ENCODE measurements at regions not wholly inside any gene's neighbourhood (a gene's known extent, or its start where the extent isn't known, plus 50 kb on each side); places are given as distances from the start of the nearest gene placed in this dataset.
"Not testable (repeated sequence)": the region's sequence is repeated elsewhere in the genome, so short reads cannot be mapped to it uniquely, and the experiment has no call there.

GRCh38 chr22:47872761-47873535, 1110.5 kb downstream of the TBC1D22A start:
- no peak for DNase-seq (ENCODE audit: low read depth, low spot score)

GRCh38 chr22:47865626-47866025, 1103.2 kb downstream of the TBC1D22A start:
- no peak for DNase-seq (ENCODE audit: low read depth, low spot score)

- no peak for DNase-seq (ENCODE audit: low read depth, low spot score)
Observed at GRCh38 chr22:47862394-47862793, 1099.9 kb downstream of the TBC1D22A start.

GRCh38 chr22:47860907-47861306, 1098.5 kb downstream of the TBC1D22A start:
- DNase-seq (ENCODE audit: low read depth, low spot score): not testable (repeated sequence)

- no peak for DNase-seq (ENCODE audit: low read depth, low spot score)
Observed at GRCh38 chr22:47859881-47860525, 1097.6 kb downstream of the TBC1D22A start.

GRCh38 chr22:47858773-47859306, 1096.4 kb downstream of the TBC1D22A start:
- no peak for DNase-seq (ENCODE audit: low read depth, low spot score)

- DNase-seq (ENCODE audit: low read depth, low spot score): no peak
Observed at GRCh38 chr22:47854680-47855079, 1092.2 kb downstream of the TBC1D22A start.

GRCh38 chr22:47854251-47854650, 1091.8 kb downstream of the TBC1D22A start:
- DNase-seq (ENCODE audit: low read depth, low spot score): no peak

- DNase-seq (ENCODE audit: low read depth, low spot score): no peak
Observed at GRCh38 chr22:47853750-47854149, 1091.3 kb downstream of the TBC1D22A start.

GRCh38 chr22:47851586-47851985, 1089.1 kb downstream of the TBC1D22A start:
- DNase-seq (ENCODE audit: low read depth, low spot score): no peak

- DNase-seq (ENCODE audit: low read depth, low spot score): no peak
Observed at GRCh38 chr22:47850644-47851151, 1088.2 kb downstream of the TBC1D22A start.

GRCh38 chr22:47849576-47849975, 1087.1 kb downstream of the TBC1D22A start:
- DNase-seq (ENCODE audit: low read depth, low spot score): no peak

- DNase-seq (ENCODE audit: low read depth, low spot score): no peak
Observed at GRCh38 chr22:47848184-47848920, 1085.9 kb downstream of the TBC1D22A start.

- no peak for DNase-seq (ENCODE audit: low read depth, low spot score)
Observed at GRCh38 chr22:47847131-47847890, 1084.9 kb downstream of the TBC1D22A start.

- no peak for DNase-seq (ENCODE audit: low read depth, low spot score)
Observed at GRCh38 chr22:47846206-47846605, 1083.8 kb downstream of the TBC1D22A start.

- DNase-seq (ENCODE audit: low read depth, low spot score): no peak
Observed at GRCh38 chr22:47842119-47842518, 1079.7 kb downstream of the TBC1D22A start.

- no peak for DNase-seq (ENCODE audit: low read depth, low spot score)
Observed at GRCh38 chr22:47841156-47841555, 1078.7 kb downstream of the TBC1D22A start.

GRCh38 chr22:47839595-47840227, 1077.3 kb downstream of the TBC1D22A start:
- no peak for DNase-seq (ENCODE audit: low read depth, low spot score)

GRCh38 chr22:47837703-47838102, 1075.3 kb downstream of the TBC1D22A start:
- DNase-seq (ENCODE audit: low read depth, low spot score): no peak

- DNase-seq (ENCODE audit: low read depth, low spot score): no peak
Observed at GRCh38 chr22:47836957-47837356, 1074.5 kb downstream of the TBC1D22A start.

- DNase-seq (ENCODE audit: low read depth, low spot score): no peak
Observed at GRCh38 chr22:47835726-47836125, 1073.3 kb downstream of the TBC1D22A start.
